Amniotic epithelial cell (primary cell): ENCODE measurements at regions not wholly inside any gene's neighbourhood (a gene's known extent, or its start where the extent isn't known, plus 50 kb on each side); places are given as distances from the start of the nearest gene placed in this dataset.

Source experiments
- DNase-seq: peaks from one replicate; pipeline ENCODE4 v3.0.0-alpha.2; 2010; ENCODE audit warnings: low read depth

GRCh38 chr13:34886987-34887386, 55.1 kb upstream of the NBEA start:
- DNase-seq: no peak
